ENCODE measurements at regions not wholly inside any gene's neighbourhood (a gene's known extent, or its start where the extent isn't known, plus 50 kb on each side); places are given as distances from the start of the nearest gene placed in this dataset.
"Not testable (repeated sequence)": the region's sequence is repeated elsewhere in the genome, so short reads cannot be mapped to it uniquely, and the experiment has no call there.

DNA sequence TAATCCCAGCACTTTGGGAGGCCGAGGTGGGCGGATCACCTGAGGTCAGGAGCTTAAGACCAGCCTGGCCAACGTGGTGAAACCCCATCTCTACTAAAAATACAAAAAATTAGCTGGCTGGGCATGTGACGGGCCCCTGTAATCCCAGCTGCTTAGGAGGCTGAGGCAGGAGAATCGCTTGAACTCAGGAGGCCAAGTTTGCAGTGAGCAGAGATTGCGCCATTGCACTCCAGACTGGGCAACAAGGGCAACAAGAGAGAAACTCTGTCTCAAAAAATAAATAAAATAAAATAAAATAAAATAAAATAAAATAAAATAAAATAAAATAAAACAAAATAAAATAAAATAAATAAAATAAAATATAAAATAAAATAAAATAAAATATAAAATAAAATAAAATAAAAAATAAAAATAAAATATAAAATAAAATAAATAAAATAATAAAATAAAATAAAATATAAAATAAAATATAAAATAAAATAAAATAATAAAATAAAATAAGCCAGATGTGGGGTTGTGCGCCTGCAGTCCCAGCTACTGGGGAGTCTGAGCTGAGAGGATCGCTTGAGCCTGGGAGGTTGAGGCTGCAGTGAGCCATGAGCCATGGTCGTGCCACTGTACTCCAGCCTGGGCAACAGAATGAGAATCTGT lies 49.8 kb upstream of the ITGB1 start:
- DNase-seq (ENCODE audit: low spot score), result not testable (repeated sequence)
